ENCODE measurements at regions not wholly inside any gene's neighbourhood (a gene's known extent, or its start where the extent isn't known, plus 50 kb on each side); places are given as distances from the start of the nearest gene placed in this dataset.
"Not testable (repeated sequence)": the region's sequence is repeated elsewhere in the genome, so short reads cannot be mapped to it uniquely, and the experiment has no call there.

GRCh38 chr12:45490232-45490881 lies 239.1 kb upstream of the ARID2 start:
- DNase-seq (ENCODE audit: low read depth in 1 of 2, low spot score in 1 of 2): peak in 1 of 2 experiments; percentile 90
- TF ChIP-seq JUND (IDR thresholded peaks at IDR 0.05; ENCODE audit: low read depth): no peak
- in situ Hi-C loops (cut with HindIII; ENCODE audit: low pct_unique_long_range_greater_than_20kb, low sequenced_read_pairs): no loop called here

- in situ Hi-C loops (cut with HindIII; ENCODE audit: low pct_unique_long_range_greater_than_20kb, low sequenced_read_pairs): no loop called here
- no peak for TF ChIP-seq JUND (IDR thresholded peaks at IDR 0.05; ENCODE audit: low read depth)
- no peak for DNase-seq (ENCODE audit: low read depth in 1 of 2, low spot score in 1 of 2)
Observed at GRCh38 chr12:45494279-45494678, 235.2 kb upstream of the ARID2 start.

- no peak for TF ChIP-seq JUND (IDR thresholded peaks at IDR 0.05; ENCODE audit: low read depth)
- DNase-seq (ENCODE audit: low read depth in 1 of 2, low spot score in 1 of 2): no peak
- in situ Hi-C loops (cut with HindIII; ENCODE audit: low pct_unique_long_range_greater_than_20kb, low sequenced_read_pairs): no loop called here
Observed at GRCh38 chr12:45498645-45499044, 230.9 kb upstream of the ARID2 start.

DNA sequence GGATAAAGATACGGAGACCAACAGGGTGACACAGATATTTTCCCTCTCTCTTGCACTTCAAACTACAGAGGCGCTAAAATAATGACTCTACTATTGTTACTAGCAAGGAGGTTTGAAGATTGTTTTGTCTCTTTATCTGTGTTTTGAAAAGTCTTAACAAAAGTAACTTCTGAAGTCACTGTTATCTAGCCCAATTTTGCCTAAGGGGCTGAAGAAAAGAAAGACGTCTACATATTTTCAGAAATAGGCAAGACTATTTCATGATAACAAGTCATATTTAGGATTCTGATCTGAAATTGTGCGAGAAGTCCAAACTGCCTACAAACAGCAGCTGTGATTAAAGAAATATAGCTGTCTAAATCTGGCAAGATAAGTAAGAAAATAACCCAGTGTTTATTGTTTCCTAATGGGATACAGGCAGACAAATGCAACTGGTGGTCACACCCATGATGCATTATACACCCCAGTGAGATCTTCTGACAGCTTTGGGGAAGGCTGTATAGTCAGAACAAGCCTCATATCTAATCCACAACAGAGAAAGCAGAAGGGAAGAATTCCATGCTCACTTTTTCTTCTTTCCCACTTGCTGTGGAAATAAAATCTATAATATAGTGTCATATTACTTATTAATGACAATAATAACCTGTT lies 226.9 kb upstream of the ARID2 start:
- in situ Hi-C loops (cut with HindIII; ENCODE audit: low pct_unique_long_range_greater_than_20kb, low sequenced_read_pairs): no loop called here

GRCh38 chr12:45503899-45504298 lies 225.6 kb upstream of the ARID2 start:
- DNase-seq (ENCODE audit: low read depth in 1 of 2, low spot score in 1 of 2): no peak

More for the DNA sequence above, 226.9 kb upstream of the ARID2 start:
- no peak for TF ChIP-seq JUND (IDR thresholded peaks at IDR 0.05; ENCODE audit: low read depth)
- DNase-seq (ENCODE audit: low read depth in 1 of 2, low spot score in 1 of 2): no peak

DNA sequence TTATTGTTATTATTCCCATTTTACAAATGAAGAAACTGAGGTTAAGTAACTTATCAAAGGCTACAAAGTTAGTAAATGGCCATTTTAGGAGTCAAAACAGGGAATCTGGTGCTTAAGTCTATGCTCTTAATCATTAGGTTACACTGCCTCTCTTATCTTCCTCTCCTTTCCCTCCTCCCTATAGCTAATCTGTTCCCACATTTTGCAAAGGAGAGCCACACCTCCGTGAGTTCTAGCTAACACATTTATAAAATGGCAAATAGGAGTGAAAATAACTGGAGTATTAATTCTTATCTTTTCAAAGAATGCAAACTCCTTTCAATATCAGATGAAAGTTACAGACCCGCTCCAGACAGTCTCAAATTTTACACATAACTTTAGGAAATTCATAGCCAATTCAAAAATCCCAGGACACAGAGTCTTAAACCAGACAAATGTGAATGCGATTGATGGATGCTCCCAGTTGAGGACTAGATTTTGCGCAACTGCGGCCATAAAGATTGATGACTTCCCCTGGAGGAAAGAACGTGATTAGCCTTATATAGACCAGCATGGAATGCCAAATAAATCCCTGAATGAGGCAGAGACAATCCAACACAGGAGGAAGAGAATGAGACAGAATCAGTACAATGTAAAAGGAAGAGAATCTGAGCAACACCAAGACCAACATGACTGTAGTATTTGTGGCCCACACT lies 225.0 kb upstream of the ARID2 start:
- in situ Hi-C loops (cut with HindIII; ENCODE audit: low pct_unique_long_range_greater_than_20kb, low sequenced_read_pairs): no loop called here
- DNase-seq (ENCODE audit: low read depth in 1 of 2, low spot score in 1 of 2): no peak
- no peak for TF ChIP-seq JUND (IDR thresholded peaks at IDR 0.05; ENCODE audit: low read depth)

More at GRCh38 chr12:45503899-45504298, 225.6 kb upstream of the ARID2 start:
- in situ Hi-C loops (cut with HindIII; ENCODE audit: low pct_unique_long_range_greater_than_20kb, low sequenced_read_pairs): no loop called here
- no peak for TF ChIP-seq JUND (IDR thresholded peaks at IDR 0.05; ENCODE audit: low read depth)

GRCh38 chr12:45509187-45509586 lies 220.3 kb upstream of the ARID2 start:
- DNase-seq (ENCODE audit: low read depth in 1 of 2, low spot score in 1 of 2): no peak
- no peak for TF ChIP-seq JUND (IDR thresholded peaks at IDR 0.05; ENCODE audit: low read depth)
- in situ Hi-C loops (cut with HindIII; ENCODE audit: low pct_unique_long_range_greater_than_20kb, low sequenced_read_pairs): no loop called here

- TF ChIP-seq JUND (IDR thresholded peaks at IDR 0.05; ENCODE audit: low read depth): no peak
- DNase-seq (ENCODE audit: low read depth in 1 of 2, low spot score in 1 of 2): no peak
- in situ Hi-C loops (cut with HindIII; ENCODE audit: low pct_unique_long_range_greater_than_20kb, low sequenced_read_pairs): no loop called here
Observed at GRCh38 chr12:45509621-45510020, 219.9 kb upstream of the ARID2 start.

GRCh38 chr12:45517381-45517780 lies 212.1 kb upstream of the ARID2 start:
- DNase-seq (ENCODE audit: low read depth in 1 of 2, low spot score in 1 of 2): no peak
- in situ Hi-C loops (cut with HindIII; ENCODE audit: low pct_unique_long_range_greater_than_20kb, low sequenced_read_pairs): no loop called here
- no peak for TF ChIP-seq JUND (IDR thresholded peaks at IDR 0.05; ENCODE audit: low read depth)

- no peak for DNase-seq (ENCODE audit: low read depth in 1 of 2, low spot score in 1 of 2)
- in situ Hi-C loops (cut with HindIII; ENCODE audit: low pct_unique_long_range_greater_than_20kb, low sequenced_read_pairs): no loop called here
- no peak for TF ChIP-seq JUND (IDR thresholded peaks at IDR 0.05; ENCODE audit: low read depth)
Observed at GRCh38 chr12:45518291-45519235, 210.9 kb upstream of the ARID2 start.

- no peak for DNase-seq (ENCODE audit: low read depth in 1 of 2, low spot score in 1 of 2)
- in situ Hi-C loops (cut with HindIII; ENCODE audit: low pct_unique_long_range_greater_than_20kb, low sequenced_read_pairs): no loop called here
- TF ChIP-seq JUND (IDR thresholded peaks at IDR 0.05; ENCODE audit: low read depth): no peak
Observed at GRCh38 chr12:45522227-45522626, 207.3 kb upstream of the ARID2 start.

GRCh38 chr12:45526823-45527222 lies 202.7 kb upstream of the ARID2 start:
- in situ Hi-C loops (cut with HindIII; ENCODE audit: low pct_unique_long_range_greater_than_20kb, low sequenced_read_pairs); DNase-seq (ENCODE audit: low read depth in 1 of 2, low spot score in 1 of 2): not testable (repeated sequence)

All from T47D (cell line).